Neural progenitor cell (in vitro differentiated cells): ENCODE measurements at regions not wholly inside any gene's neighbourhood (a gene's known extent, or its start where the extent isn't known, plus 50 kb on each side); places are given as distances from the start of the nearest gene placed in this dataset.

Source experiments
- CTCF ChIP-seq: fragments of 200-600 bp; sonication (generic); IDR thresholded peaks from 2 replicates; pipeline ENCODE4 v1.5.1; 2017; ENCODE audit warnings: antibody characterized with exemption, mild to moderate bottlenecking
- EZH2phosphoT487 ChIP-seq: fragments of 200-600 bp; sonication (generic); IDR thresholded peaks from 2 replicates; pipeline ENCODE4 v1.6.1; 2017; ENCODE audit warnings: antibody characterized with exemption

GRCh38 chr4:54954656-54955388 is 170.6 kb downstream of the KDR start:
- TF ChIP-seq CTCF: no peak
- no peak for TF ChIP-seq EZH2phosphoT487
